Muscle layer of duodenum (tissue), 2 donors: ENCODE measurements at regions not wholly inside any gene's neighbourhood (a gene's known extent, or its start where the extent isn't known, plus 50 kb on each side); places are given as distances from the start of the nearest gene placed in this dataset.
"Not testable (repeated sequence)": the region's sequence is repeated elsewhere in the genome, so short reads cannot be mapped to it uniquely, and the experiment has no call there.

Experiments
- H3K27ac ChIP-seq: one replicate; pipeline ENCODE4 v1.7.0; 2013; ENCODE audit warnings: mild to moderate bottlenecking, low read length
- H3K27me3 ChIP-seq: one replicate; pipeline ENCODE4 v1.7.0; 2013; ENCODE audit warnings: low read depth, mild to moderate bottlenecking, control low read depth, low read length
- H3K36me3 ChIP-seq, 2 donors: one replicate each; pipeline ENCODE4 v1.7.0; 2013; ENCODE audit warnings: low read length in 2 of 2, control low read depth in 1 of 2, mild to moderate bottlenecking in 1 of 2; ENCODE audit not compliant: insufficient read depth in 2 of 2, control insufficient read depth in 1 of 2
- H3K4me1 ChIP-seq, 2 donors: one replicate each; pipeline ENCODE4 v1.7.0; 2013; ENCODE audit warnings: low read length in 2 of 2, mild to moderate bottlenecking in 2 of 2, control low read depth in 1 of 2, moderate library complexity in 1 of 2; ENCODE audit not compliant: insufficient read depth in 2 of 2, control insufficient read depth in 1 of 2
- H3K4me3 ChIP-seq, 2 donors: one replicate each; pipeline ENCODE4 v1.7.0; 2013; ENCODE audit warnings: low read length in 2 of 2, low read depth in 1 of 2, mild to moderate bottlenecking in 1 of 2
- H3K9me3 ChIP-seq, 2 donors: one replicate each; pipeline ENCODE4 v1.7.0; 2013; ENCODE audit warnings: low read length in 2 of 2, control low read depth in 1 of 2, mild to moderate bottlenecking in 1 of 2; ENCODE audit not compliant: control insufficient read depth in 1 of 2
- donor health status: healthy.

DNA sequence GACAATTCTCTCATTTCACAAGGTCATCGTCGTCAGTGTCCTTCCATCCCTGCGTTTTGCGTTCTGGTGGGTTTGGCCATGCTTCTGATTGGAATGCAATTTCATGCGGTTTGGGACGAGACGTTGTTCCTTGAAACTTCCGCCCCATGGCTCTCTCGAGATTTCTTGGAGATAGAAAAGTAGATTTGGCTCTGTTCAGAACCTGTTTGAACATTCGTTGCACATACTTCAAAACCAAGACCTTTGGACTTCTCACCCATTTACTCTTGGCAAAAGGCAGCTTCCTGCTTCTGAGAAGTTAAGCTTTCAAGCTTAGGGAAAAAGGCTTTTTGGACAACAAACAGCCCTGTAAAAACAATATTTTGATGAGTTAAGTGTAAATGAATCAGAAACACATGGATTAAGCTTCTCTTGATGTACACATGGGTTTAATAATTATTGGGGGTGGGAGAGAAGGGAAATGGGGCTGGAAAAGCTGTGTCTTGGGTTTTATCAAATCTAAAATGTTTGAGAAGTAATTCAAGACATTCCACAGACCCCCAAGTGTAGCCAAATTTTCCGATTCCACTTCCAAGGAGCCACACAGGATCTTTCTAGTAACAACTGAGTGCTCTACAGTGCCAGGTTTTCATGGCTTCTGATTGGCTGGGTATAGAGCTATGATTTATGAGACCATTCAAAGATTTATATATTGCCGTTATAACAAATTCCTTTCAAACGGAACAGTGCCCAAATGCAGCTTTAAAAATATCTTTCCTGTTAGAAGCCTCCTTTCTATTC, 467.2 kb downstream of the MED13L start:
- Histone ChIP-seq H3K27me3 (no peaks in the 10 kb centered on the region), H3K4me3 (no peak overlapping the region), H3K36me3 (no peaks in the 10 kb centered on the region), H3K4me1 (no peaks in the 10 kb centered on the region), H3K27ac (no peak overlapping the region), H3K9me3 (peaks cover 5 to 11% of the 10 kb centered on the region in 2 donors)

GRCh38 chr12:115806000-115806399, 471.5 kb downstream of the MED13L start:
- no peak overlapping the region for H3K27ac ChIP-seq
- no peaks in the 10 kb centered on the region for H3K36me3 ChIP-seq
- no peaks in the 10 kb centered on the region for H3K4me1 ChIP-seq
- H3K4me3 ChIP-seq: no peak overlapping the region
- no peaks in the 10 kb centered on the region for H3K9me3 ChIP-seq
- no peaks in the 10 kb centered on the region for H3K27me3 ChIP-seq

DNA sequence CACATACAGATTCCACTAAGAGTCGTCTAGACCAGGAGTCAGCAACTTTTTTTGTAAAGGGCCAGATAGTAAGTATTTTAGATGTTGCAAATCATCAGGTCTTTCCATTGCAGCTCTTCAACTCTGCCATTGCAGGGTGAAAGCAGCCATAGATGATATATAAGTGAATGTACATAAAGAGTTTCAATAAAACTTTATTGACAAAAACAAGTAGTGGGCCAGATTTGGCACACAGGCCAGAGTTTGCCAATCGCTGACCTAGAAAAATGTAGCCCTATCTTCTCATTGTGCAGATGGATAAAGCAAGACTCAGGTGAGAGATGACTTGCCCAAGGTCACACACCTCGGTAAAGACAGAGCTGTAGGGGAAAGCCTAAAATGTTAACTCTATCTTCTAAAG, 474.7 kb downstream of the MED13L start:
- no peaks in the 10 kb centered on the region for H3K27me3 ChIP-seq
- H3K27ac ChIP-seq: no peak overlapping the region
- no peaks in the 10 kb centered on the region for H3K4me1 ChIP-seq
- no peak overlapping the region for H3K4me3 ChIP-seq
- no peaks in the 10 kb centered on the region for H3K9me3 ChIP-seq
- H3K36me3 ChIP-seq: no peaks in the 10 kb centered on the region

DNA sequence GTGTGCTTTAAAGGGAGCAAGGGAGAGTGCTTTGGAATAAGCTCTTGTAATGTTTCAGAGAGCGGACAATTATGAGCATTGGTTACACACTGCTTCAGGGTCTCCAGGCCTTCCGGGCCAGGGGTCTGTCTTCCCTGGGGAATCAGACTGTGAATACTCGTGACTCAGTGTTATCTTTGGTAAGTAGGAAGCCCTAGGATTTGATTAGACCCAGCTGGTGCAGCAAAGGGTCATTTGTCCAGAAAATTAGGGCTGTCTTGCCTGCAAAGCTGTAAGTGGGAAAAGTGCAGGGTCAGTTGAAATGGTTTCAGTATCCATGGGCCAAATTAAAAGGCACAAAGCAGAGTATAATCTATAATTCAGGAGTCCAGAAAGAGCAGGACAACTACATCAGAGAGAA, 475.6 kb downstream of the MED13L start:
- Histone ChIP-seq H3K9me3 (no peaks in the 10 kb centered on the region), H3K4me1 (no peaks in the 10 kb centered on the region), H3K4me3 (no peak overlapping the region), H3K27ac (no peak overlapping the region), H3K27me3 (no peaks in the 10 kb centered on the region), H3K36me3 (no peaks in the 10 kb centered on the region)

- no peaks in the 10 kb centered on the region for H3K27me3 ChIP-seq
- H3K9me3 ChIP-seq: no peaks in the 10 kb centered on the region
- no peaks in the 10 kb centered on the region for H3K4me1 ChIP-seq
- H3K4me3 ChIP-seq: no peak overlapping the region
- H3K27ac ChIP-seq: no peak overlapping the region
- no peaks in the 10 kb centered on the region for H3K36me3 ChIP-seq
These were observed 477.9 kb downstream of the MED13L start for GRCh38 chr12:115799610-115800009.

GRCh38 chr12:115798309-115798917, 479.1 kb downstream of the MED13L start:
- H3K36me3 ChIP-seq: no peaks in the 10 kb centered on the region
- no peaks in the 10 kb centered on the region for H3K4me1 ChIP-seq
- no peaks in the 10 kb centered on the region for H3K9me3 ChIP-seq
- H3K27ac ChIP-seq: no peak overlapping the region
- H3K27me3 ChIP-seq: no peaks in the 10 kb centered on the region
- no peak overlapping the region for H3K4me3 ChIP-seq

GRCh38 chr12:115794659-115795081, 482.8 kb downstream of the MED13L start:
- Histone ChIP-seq H3K4me1 (no peaks in the 10 kb centered on the region), H3K36me3 (no peaks in the 10 kb centered on the region), H3K27me3 (no peaks in the 10 kb centered on the region), H3K4me3 (no peak overlapping the region), H3K9me3 (no peaks in the 10 kb centered on the region), H3K27ac (no peak overlapping the region)

DNA sequence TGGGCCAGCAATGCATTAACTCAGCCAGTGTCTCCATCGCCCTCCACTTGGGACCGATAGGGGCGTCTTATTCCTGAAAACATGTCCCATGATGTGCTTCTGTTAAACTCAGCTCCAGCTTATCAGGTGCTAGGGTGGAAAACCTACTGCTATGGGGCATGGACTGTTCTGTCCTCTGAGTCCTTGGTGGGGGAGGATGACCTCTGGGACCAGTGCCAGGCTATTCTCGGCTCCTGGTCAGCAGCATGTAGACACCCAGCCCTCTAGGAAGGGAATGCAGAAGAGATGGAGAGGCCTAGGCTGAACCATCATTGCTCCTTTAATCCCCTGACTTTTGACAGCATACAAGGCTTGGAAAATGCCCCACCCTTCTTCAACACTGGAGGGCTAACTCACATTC, 486.2 kb downstream of the MED13L start:
- H3K36me3 ChIP-seq: no peaks in the 10 kb centered on the region
- H3K4me3 ChIP-seq: no peak overlapping the region
- no peaks in the 10 kb centered on the region for H3K4me1 ChIP-seq
- H3K27ac ChIP-seq: no peak overlapping the region
- H3K27me3 ChIP-seq: no peaks in the 10 kb centered on the region
- no peaks in the 10 kb centered on the region for H3K9me3 ChIP-seq

GRCh38 chr12:115790526-115790925, 487.0 kb downstream of the MED13L start:
- H3K27me3 ChIP-seq: no peaks in the 10 kb centered on the region
- H3K27ac ChIP-seq: no peak overlapping the region
- no peaks in the 10 kb centered on the region for H3K4me1 ChIP-seq

GRCh38 chr12:115786490-115786889, 491.0 kb downstream of the MED13L start:
- not testable (repeated sequence) for H3K9me3 ChIP-seq, H3K4me3 ChIP-seq, H3K27me3 ChIP-seq, H3K4me1 ChIP-seq, H3K27ac ChIP-seq, H3K36me3 ChIP-seq

More at GRCh38 chr12:115790526-115790925, 487.0 kb downstream of the MED13L start:
- Histone ChIP-seq H3K36me3 (no peaks in the 10 kb centered on the region), H3K9me3 (no peaks in the 10 kb centered on the region), H3K4me3 (no peak overlapping the region)

- Histone ChIP-seq H3K27ac (no peak overlapping the region), H3K4me3 (no peak overlapping the region), H3K27me3 (no peaks in the 10 kb centered on the region), H3K9me3 (no peaks in the 10 kb centered on the region), H3K4me1 (no peaks in the 10 kb centered on the region), H3K36me3 (no peaks in the 10 kb centered on the region)
These were observed 491.9 kb downstream of the MED13L start for GRCh38 chr12:115785548-115785947.

DNA sequence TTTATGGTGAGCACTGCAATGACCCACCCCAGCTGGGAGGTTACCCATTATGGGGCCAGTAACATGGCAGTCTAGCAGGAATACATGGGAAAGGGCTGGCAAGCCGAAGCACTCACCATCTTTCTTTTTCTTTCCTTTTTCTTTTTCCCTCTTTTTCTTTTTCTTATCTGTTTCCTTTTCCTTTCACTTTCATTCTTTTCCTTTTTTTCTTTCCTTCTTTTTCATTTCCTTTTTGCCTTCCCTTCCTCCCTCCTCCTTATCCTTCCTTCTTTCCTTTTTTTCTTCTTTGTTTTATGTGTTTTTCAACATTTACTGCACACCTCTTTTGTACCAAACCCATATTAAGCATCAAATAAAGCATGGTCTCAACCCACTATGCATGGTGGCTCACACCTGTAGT, 501.1 kb downstream of the MED13L start:
- no peaks in the 10 kb centered on the region for H3K36me3 ChIP-seq
- no peak overlapping the region for H3K27ac ChIP-seq
- H3K9me3 ChIP-seq: peaks cover 0 to 4% of the 10 kb centered on the region in 2 donors
- H3K4me3 ChIP-seq: no peak overlapping the region
- H3K4me1 ChIP-seq: no peaks in the 10 kb centered on the region
- H3K27me3 ChIP-seq: no peaks in the 10 kb centered on the region
